Tibial nerve (tissue), 4 donors: ENCODE measurements at regions not wholly inside any gene's neighbourhood (a gene's known extent, or its start where the extent isn't known, plus 50 kb on each side); places are given as distances from the start of the nearest gene placed in this dataset.

Source experiments
- EP300 ChIP-seq, 2 donors: sonication (generic); formaldehyde crosslinking; IDR thresholded peaks; one replicate each; pipeline ENCODE4 v1.6.1; 2017; ENCODE audit warnings: antibody characterized with exemption in 2 of 2, mild to moderate bottlenecking in 1 of 2
- POLR2A ChIP-seq, 2 donors: fragments of 450-650 bp; IDR thresholded peaks; one replicate each; pipeline ENCODE4 v1.6.1; 2017; ENCODE audit warnings: antibody characterized with exemption in 2 of 2, mild to moderate bottlenecking in 2 of 2, moderate library complexity in 2 of 2
- TF ChIP-seq, protein P1 (sequence below), 5 experiments: fragments of 200-600 bp in 3 of 5; fragments of 450-650 bp in 2 of 5; sonication (generic) in 3 of 5; IDR thresholded peaks; one replicate each; pipeline ENCODE4 v1.5.1; 2016 to 2019; ENCODE audit warnings: antibody characterized with exemption in 5 of 5, mild to moderate bottlenecking in 3 of 5, moderate library complexity in 2 of 5

DNA sequence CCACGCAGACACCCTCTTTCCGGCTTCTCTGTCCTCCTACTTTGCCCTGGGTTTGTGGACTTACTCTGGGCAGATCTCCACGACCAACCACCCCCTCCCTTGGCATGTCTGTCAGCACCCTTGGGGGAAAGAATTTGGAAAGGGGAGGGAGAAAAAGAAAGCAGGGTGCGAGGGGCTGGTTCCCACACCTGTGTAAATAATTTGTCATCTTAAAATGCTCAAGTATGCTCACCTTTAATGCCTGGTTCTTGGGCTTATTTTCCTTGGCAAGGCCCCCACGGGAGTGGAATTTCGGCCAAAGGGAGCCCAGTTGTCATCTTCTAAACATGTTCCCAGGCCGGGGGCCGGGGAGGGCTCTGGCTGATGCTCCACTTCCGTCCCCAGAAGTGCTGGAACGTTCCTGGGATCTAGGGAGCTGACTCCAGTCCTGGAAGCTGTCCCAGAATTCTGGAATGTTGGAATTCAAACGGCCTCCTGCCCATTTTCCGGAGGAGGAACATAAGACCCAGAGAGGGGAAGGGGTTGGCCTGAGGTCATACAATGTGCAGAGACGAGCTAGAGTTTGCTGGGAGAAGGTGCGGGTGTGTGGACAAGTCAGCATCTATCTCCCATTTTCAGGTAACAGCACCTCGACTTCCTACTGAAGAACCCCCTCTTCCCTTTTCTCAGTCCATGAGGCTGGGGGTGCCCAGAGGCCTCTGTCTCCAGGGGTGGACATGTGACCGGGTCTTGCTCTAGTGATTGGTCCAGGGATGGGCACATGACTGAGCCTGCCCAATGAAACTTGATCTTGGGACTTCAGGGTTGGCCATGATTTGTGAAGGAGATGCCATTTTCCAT is 122.3 kb downstream of the CEBPB start:
- TF ChIP-seq, protein P1, sequence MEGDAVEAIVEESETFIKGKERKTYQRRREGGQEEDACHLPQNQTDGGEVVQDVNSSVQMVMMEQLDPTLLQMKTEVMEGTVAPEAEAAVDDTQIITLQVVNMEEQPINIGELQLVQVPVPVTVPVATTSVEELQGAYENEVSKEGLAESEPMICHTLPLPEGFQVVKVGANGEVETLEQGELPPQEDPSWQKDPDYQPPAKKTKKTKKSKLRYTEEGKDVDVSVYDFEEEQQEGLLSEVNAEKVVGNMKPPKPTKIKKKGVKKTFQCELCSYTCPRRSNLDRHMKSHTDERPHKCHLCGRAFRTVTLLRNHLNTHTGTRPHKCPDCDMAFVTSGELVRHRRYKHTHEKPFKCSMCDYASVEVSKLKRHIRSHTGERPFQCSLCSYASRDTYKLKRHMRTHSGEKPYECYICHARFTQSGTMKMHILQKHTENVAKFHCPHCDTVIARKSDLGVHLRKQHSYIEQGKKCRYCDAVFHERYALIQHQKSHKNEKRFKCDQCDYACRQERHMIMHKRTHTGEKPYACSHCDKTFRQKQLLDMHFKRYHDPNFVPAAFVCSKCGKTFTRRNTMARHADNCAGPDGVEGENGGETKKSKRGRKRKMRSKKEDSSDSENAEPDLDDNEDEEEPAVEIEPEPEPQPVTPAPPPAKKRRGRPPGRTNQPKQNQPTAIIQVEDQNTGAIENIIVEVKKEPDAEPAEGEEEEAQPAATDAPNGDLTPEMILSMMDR (IDR thresholded peaks at IDR 0.05): no peak
- no peak for TF ChIP-seq POLR2A (IDR thresholded peaks at IDR 0.05)
- peak; percentile 58 to 71 for TF ChIP-seq EP300 (IDR thresholded peaks at IDR 0.05)
